NCI-H1092 (cell line): ENCODE measurements at regions not wholly inside any gene's neighbourhood (a gene's known extent, or its start where the extent isn't known, plus 50 kb on each side); places are given as distances from the start of the nearest gene placed in this dataset.

Source experiments
- DNase-seq: peaks from one replicate; lab custom pipeline; 2025; lab: John Stamatoyannopoulos, UW

GRCh38 chr3:106617276-106617675 lies 748.5 kb upstream of the CBLB start:
- no peak for DNase-seq

DNA sequence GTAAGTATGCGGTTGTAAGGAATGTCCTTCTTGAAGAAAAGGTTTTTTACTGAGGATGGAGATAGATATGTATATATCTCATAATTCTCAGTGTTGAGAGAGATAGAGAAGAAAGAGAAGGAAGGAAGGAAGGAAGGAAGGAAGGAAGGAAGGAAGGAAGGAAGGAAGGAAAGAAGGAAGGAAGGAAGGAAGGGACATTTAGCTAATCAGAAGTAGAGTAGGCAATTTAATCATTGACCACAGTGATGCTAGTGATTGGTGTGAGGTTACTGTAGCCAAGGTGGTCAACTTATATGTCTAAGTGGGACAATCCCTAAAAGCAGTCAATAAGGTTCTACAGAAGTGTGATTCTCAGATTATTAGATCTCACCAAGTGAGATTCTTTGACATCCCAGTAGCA lies 751.8 kb upstream of the CBLB start:
- DNase-seq, result no peak

- DNase-seq, result no peak
These were observed 753.1 kb upstream of the CCDC54 start for GRCh38 chr3:106624154-106624553.

DNA sequence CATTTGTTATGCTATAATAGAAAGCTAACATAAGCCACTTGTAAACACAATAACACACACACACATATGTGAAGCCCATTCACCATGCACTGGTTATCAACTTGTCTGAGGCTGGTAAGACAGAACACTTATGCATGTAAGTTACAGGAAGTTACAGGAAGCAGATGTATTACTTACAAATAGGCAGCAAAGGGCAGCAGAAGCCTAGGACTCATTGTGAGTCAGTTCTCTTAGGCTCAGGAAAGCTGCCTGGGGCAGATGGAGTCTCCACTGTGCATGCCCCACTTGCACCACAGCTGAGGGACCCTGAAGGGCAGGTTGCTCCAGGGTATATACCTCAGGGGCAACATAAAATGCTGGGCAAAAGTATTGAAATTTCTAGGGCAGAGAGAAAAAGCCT lies 748.8 kb upstream of the CCDC54 start:
- no peak for DNase-seq

GRCh38 chr3:106629215-106629832 lies 747.9 kb upstream of the CCDC54 start:
- no peak for DNase-seq

DNA sequence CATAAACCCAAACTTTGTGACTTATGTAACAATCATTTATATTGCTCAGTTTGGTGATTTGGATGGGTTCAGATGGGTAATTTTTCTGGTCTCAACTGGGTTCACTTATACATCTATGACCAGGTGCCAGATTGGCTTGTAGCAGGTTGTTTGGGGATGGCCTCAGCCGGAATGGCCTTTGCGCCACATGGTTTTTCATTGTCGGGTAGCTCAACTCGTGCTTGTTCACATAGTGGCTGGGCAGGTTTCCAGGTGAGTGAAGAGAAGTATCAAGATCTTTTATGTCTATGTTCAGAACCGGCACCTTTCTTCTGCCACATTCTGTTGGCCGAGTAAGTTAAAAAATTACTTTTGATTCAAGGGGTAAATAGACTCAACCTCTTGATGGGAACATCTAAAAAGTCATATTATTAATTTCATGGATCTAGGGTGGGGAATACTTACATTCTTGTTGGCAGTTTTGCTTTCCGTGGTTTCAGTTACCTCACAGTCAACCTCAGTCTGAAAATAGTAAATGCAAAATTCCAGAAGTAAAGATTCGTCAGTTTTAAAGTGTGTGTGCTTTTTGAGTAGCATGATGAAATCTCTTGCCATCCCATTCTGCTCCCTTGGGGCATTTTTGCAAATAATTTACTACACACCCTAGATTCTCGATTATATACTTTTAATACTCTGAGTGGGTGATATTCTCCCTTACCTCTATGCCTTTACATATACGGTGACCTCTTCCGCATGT lies 745.7 kb upstream of the CCDC54 start:
- DNase-seq, result no peak

DNA sequence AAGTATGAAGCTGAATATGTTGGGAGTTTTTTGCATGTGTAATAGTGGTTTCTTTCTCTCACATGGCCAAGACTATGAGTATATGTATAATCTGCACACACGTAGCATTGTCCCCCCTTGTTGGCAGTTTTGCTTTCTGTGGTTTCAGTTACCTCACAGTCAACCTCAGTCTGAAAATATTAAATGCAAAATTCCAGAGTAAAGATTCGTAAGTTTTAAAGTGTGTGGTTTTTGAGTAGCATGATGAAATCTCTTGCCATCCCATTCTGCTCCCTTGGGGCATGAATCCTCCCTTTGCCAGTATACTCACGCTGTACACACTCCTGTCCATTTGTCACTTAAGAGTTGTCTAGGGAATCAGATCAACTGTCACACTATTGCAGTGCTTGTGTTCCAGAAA lies 742.0 kb upstream of the CCDC54 start:
- DNase-seq, result no peak

DNA sequence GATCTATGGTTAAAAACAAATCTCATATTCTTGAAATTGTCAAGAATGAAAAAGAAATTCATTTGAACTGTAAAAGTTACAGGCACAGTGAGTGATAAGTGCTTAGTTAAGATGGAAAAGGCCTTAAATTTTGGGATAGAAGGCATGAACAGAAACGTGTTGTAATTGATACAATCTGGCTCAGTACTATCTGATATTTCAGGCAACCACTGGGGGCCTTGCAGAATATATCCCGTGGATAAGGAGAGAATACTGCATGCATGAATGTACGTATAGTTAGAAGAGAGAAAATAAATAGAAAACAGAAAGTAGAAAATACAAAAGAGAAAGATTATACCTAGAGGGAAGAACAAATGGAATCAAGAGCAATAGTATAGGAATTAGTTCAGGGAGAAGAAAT lies 741.4 kb upstream of the CCDC54 start:
- DNase-seq, result no peak

DNA sequence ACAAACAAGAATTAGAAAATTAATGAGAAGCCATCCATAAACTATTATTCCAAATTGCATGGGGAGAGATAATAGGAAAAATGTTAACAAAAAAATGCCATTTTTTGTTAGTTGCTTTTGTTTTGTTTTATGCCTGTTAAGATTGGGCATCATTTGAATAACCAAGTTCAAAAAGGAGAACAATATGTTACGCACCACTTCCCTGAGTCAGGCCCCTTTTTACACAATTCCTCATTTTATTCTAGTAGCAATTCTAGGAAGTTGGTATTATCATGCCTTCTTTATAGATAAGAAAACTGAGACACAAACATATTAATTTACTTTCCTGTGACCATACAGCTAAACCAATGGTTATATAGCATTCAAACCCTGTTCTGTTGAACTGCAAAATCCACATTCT lies 736.9 kb upstream of the CCDC54 start:
- no peak for DNase-seq

- DNase-seq, result no peak
These were observed 735.1 kb upstream of the CCDC54 start for GRCh38 chr3:106642161-106642560.

GRCh38 chr3:106643684-106644161 lies 733.5 kb upstream of the CCDC54 start:
- no peak for DNase-seq

- no peak for DNase-seq
These were observed 703.2 kb upstream of the CCDC54 start for GRCh38 chr3:106673926-106674569.

DNA sequence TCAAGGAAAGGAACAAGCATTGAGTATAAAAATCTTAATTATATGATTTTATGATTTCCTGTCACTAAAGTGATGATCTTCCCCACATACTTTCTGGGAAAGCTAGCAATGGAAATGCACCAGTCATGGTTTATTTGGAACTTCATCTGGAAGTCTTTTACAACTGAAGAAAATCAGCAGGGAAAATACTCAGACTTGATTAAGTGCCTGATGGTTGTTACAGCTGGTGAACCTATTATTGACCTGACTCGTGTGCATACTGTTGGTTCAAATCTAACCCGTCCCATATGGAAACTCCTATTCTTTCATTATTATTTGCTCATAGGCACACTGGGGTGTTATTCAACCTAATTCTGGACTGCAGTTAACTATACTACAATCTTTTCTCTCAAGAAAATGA lies 701.8 kb upstream of the CCDC54 start:
- DNase-seq, result no peak

DNA sequence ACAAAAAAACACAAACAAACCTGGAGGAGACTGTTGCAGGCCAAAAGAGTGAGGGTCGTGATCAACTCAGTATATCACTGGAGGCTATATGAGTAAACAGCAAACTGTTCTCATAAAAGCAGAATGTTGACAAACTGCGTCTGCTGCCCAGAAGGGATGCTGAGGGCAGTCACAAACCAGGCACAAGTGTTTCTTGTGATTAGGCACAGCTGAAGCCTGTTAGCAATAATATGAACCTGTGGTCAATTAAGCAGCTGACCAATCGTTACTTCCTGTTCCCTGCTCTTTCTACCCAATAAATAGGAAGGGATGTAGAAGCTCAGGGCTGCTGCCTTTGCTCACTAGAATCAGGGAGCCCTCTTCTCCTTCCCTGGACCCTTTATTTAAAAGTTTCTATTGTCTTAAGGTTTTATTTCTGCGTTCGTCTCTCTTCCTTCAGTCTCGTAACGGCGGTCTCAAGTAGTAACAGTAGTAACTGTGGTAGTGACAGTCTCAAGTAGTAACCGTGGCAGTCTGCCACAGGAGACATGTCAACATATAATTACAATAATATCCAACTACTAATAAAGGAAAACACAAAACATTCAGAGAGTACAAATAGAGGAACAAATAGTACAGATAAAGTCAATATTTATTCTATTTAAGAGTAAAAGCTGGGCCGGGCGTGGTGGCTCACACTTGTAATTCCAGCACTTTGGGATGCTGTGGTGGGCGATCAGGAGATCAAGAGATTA lies 698.4 kb upstream of the CCDC54 start:
- peak; percentile 41 for DNase-seq

DNA sequence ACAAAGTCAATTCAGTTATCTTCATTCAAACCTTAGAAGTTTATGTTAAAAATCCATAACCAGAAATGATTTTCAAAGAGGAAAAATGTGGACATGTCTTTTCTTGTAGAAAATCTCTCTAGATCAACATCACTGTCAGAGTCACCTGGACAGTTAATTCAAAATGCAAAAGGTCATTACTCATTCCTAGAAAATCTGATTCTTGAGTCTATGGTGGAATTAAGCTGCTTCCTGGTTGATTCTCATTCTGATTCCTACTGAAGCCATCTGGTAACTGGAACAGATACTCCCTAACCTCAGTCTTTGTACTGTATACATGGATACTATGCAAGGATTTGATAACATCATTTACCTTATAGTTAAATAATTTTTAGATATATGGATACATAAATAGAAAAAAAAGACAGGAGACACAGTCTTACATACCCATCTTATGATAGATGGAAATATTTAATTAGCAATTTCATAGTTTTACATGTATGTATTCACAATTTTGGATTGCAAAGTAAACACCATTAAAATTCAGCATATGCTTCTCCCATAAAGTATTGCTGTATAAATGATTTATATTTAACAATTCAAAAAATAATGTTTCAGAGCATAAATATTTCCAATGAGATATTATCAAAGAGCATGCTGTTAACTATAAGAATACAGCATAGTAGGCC lies 693.2 kb upstream of the CCDC54 start:
- DNase-seq, result no peak

DNA sequence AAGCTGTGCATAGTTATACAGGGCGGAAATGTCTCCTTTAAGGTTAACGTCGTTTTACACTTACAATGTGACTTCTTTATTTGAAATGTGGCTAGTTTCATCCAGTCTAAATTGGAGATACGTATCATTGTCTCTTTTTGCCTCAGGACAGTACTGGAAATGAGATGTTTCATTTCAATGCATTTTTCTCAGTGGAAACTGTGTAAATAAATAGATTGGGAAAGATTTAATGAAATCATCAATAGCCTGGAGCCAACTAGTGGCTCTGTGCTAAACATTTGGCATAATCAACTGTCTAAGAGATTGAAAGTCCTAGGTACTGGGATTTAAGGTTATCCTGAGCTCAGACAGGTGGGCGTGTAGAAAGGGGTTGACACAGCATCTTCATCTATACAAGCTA lies 691.5 kb upstream of the CCDC54 start:
- no peak for DNase-seq

- DNase-seq, result no peak
These were observed 689.3 kb upstream of the CCDC54 start for GRCh38 chr3:106687905-106688304.

- no peak for DNase-seq
These were observed 688.8 kb upstream of the CCDC54 start for GRCh38 chr3:106688464-106688863.

DNA sequence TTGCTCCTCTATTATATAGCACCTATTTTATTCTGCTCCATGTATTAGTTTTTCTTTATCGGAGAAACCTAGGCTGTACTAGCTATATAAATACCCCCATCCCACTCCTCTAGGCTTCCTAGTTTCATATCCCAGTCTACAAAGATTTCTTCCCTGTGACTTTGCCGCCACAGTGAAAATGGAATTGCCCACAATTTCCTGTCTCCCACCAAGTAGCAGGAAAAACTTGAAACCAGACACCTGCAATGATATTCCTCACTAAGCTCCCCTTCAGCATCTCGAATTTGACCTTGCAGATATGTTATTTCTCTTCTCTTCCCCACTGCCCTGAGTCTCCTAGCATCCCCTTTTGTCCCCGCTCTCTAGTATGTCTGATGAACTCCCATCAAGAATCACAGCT lies 685.8 kb upstream of the CCDC54 start:
- DNase-seq, result no peak

DNA sequence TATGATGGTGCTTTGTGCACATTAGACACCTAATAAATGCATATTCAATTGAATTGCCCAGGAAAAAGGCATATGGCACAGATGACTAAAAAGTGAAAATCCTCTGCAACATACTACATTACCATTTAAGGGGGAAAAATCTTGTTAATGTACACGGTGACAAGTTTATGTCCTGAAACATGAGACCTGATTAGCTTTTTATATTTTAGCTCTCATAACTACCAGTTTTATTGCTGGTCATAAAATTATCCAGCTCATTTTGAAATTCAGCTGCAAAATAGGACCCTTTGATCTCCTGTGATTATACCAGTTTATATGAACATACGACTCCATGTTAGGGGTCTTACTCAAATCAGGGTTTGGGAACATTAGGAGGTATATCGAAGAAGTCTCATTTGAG lies 684.6 kb upstream of the CCDC54 start:
- DNase-seq, result no peak

GRCh38 chr3:106699122-106699521 lies 678.1 kb upstream of the CCDC54 start:
- peak; percentile 87 for DNase-seq

DNA sequence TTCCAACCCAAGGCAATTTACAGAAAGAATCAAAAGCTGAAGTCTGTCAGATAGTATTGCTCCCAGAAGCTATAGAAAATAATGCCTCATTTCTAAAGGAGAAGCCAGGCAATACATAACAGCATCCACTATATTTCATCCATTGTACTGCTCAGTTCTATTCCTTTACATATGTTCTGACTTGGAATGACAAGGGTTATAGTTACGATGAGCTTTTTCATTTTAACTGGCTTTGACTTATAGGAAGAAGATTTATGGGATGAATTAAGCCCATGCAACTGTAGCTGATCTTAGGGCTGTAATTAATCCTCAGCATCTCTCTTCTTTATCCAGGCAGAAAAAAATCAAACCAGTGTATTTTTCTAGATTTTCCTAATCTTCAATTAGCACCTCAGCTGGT lies 676.3 kb upstream of the CCDC54 start:
- DNase-seq, result no peak
